GM23338 (cell line): ENCODE measurements at regions not wholly inside any gene's neighbourhood (a gene's known extent, or its start where the extent isn't known, plus 50 kb on each side); places are given as distances from the start of the nearest gene placed in this dataset.

Experiments
- ATAC-seq: fragments of 200-7000 bp; cut with Tn5 transposase; 3 replicates; pipeline ENCODE4 v1.9.1; 2020
- DNase-seq: peaks from one replicate; pipeline ENCODE4 v3.0.0-alpha.2; 2015; ENCODE audit warnings: low spot score
- H2AFZ ChIP-seq: fragments of 200-600 bp; sonication (generic); 2 replicates; pipeline ENCODE4 v1.8.0; 2016; ENCODE audit warnings: antibody characterized with exemption, mild to moderate bottlenecking, moderate library complexity
- H3F3A ChIP-seq: fragments of 200-600 bp; sonication (generic); replicated peaks from 2 replicates; pipeline ENCODE4 v1.8.0; 2017; ENCODE audit warnings: antibody characterized with exemption, mixed run types, low read depth
- H3K27ac ChIP-seq: fragments of 200-600 bp; sonication (generic); 2 replicates; pipeline ENCODE4 v1.6.1; 2016; ENCODE audit warnings: low read depth
- H3K27me3 ChIP-seq: fragments of 200-600 bp; sonication (generic); 2 replicates; pipeline ENCODE4 v1.8.0; 2016; ENCODE audit warnings: mild to moderate bottlenecking, mixed run types, moderate library complexity; ENCODE audit not compliant: insufficient read depth
- H3K36me3 ChIP-seq: fragments of 200-600 bp; sonication (generic); 2 replicates; pipeline ENCODE4 v1.8.0; 2016; ENCODE audit warnings: mild to moderate bottlenecking; ENCODE audit not compliant: insufficient read depth
- H3K4me1 ChIP-seq: fragments of 200-600 bp; sonication (generic); 2 replicates; pipeline ENCODE4 v1.8.0; 2016; ENCODE audit warnings: mild to moderate bottlenecking, moderate library complexity; ENCODE audit not compliant: insufficient read depth
- H3K4me2 ChIP-seq: fragments of 200-600 bp; sonication (generic); 2 replicates; pipeline ENCODE4 v1.7.1; 2017; ENCODE audit warnings: mixed run types
- H3K4me3 ChIP-seq: fragments of 200-600 bp; sonication (generic); 2 replicates; pipeline ENCODE4 v1.6.1; 2016; ENCODE audit warnings: mixed run types
- H3K79me2 ChIP-seq: fragments of 200-600 bp; sonication (generic); replicated peaks from 2 replicates; pipeline ENCODE4 v1.8.0; 2017; ENCODE audit warnings: mild to moderate bottlenecking; ENCODE audit not compliant: insufficient read depth
- H3K9me2 ChIP-seq: fragments of 200-600 bp; sonication (generic); 2 replicates; pipeline ENCODE4 v1.8.0; 2017; ENCODE audit not compliant: insufficient read depth
- H4K20me1 ChIP-seq: fragments of 200-600 bp; sonication (generic); replicated peaks from 2 replicates; pipeline ENCODE4 v1.8.0; 2017; ENCODE audit warnings: mild to moderate bottlenecking; ENCODE audit not compliant: insufficient read depth
- H3K27ac Mint-ChIP-seq: 2 replicates; pipeline ENCODE4 v1.8.0; 2020; ENCODE audit warnings: inconsistent platforms, mild to moderate bottlenecking, moderate library complexity, mixed read lengths
- H3K27me3 Mint-ChIP-seq: 3 replicates; pipeline ENCODE4 v1.8.0; 2022; ENCODE audit warnings: low read depth, mild to moderate bottlenecking, moderate library complexity, mixed read lengths, inconsistent platforms; ENCODE audit not compliant: insufficient read depth, poor library complexity
- H3K36me3 Mint-ChIP-seq: 3 replicates; pipeline ENCODE4 v1.8.0; 2021; ENCODE audit warnings: low read depth, mild to moderate bottlenecking, inconsistent platforms, moderate library complexity, mixed read lengths
- H3K4me1 Mint-ChIP-seq: 3 replicates; pipeline ENCODE4 v1.8.0; 2020; ENCODE audit warnings: mild to moderate bottlenecking, inconsistent platforms, mixed read lengths
- H3K4me3 Mint-ChIP-seq: 3 replicates; pipeline ENCODE4 v1.8.0; 2021; ENCODE audit warnings: moderate library complexity, mild to moderate bottlenecking, inconsistent platforms, mixed read lengths
- H3K9me3 Mint-ChIP-seq: 3 replicates; pipeline ENCODE4 v1.8.0; 2020; ENCODE audit warnings: moderate library complexity, mild to moderate bottlenecking, inconsistent platforms, mixed read lengths
- CREB1 ChIP-seq: fragments of 250-450 bp; sonication (Bioruptor Pico); IDR thresholded peaks from 2 replicates; pipeline ENCODE4 v1.5.0; 2020; ENCODE audit warnings: low read depth, mild to moderate bottlenecking, moderate library complexity
- EZH2 ChIP-seq: fragments of 200-600 bp; sonication (generic); IDR thresholded peaks from one replicate; pipeline ENCODE4 v1.8.0; 2017; ENCODE audit warnings: antibody characterized with exemption, mild to moderate bottlenecking, low read depth; ENCODE audit not compliant: unreplicated experiment
- EZH2phosphoT487 ChIP-seq: fragments of 200-600 bp; sonication (generic); IDR thresholded peaks from one replicate; pipeline ENCODE4 v1.8.1; 2018; ENCODE audit warnings: antibody characterized with exemption; ENCODE audit not compliant: unreplicated experiment
- JUNB ChIP-seq: IDR thresholded peaks from one replicate; pipeline ENCODE4 v1.6.1; 2016; ENCODE audit warnings: antibody characterized with exemption; ENCODE audit not compliant: unreplicated experiment
- NANOG ChIP-seq: IDR thresholded peaks from 2 replicates; pipeline ENCODE4 v1.6.1; 2016; ENCODE audit warnings: antibody characterized with exemption, borderline replicate concordance
- POLR2AphosphoS5 ChIP-seq: IDR thresholded peaks from 2 replicates; pipeline ENCODE4 v1.6.1; 2016; ENCODE audit warnings: antibody characterized with exemption, low read depth
- REST ChIP-seq: IDR thresholded peaks from one replicate; pipeline ENCODE4 v1.6.1; 2018; ENCODE audit warnings: antibody characterized with exemption; ENCODE audit not compliant: unreplicated experiment
- STAT1 ChIP-seq: IDR thresholded peaks from one replicate; pipeline ENCODE4 v1.6.1; 2016; ENCODE audit warnings: antibody characterized with exemption; ENCODE audit not compliant: unreplicated experiment
- ZNF114 ChIP-seq: fragments of 250-450 bp; sonication (Bioruptor Pico); IDR thresholded peaks from 2 replicates; pipeline ENCODE4 v1.5.0; 2020; ENCODE audit warnings: mild to moderate bottlenecking, moderate library complexity
- ZNF331 ChIP-seq: fragments of 250-450 bp; sonication (Bioruptor Pico); IDR thresholded peaks from 2 replicates; pipeline ENCODE4 v1.5.0; 2020; ENCODE audit warnings: low read depth, mild to moderate bottlenecking, moderate library complexity
- ZNF462 ChIP-seq: fragments of 250-450 bp; sonication (Bioruptor Pico); IDR thresholded peaks from 2 replicates; pipeline ENCODE4 v1.5.0; 2020; ENCODE audit warnings: mild to moderate bottlenecking, moderate library complexity
- TF ChIP-seq, protein P1 (sequence below), 2 experiments: fragments of 200-600 bp in 1 of 2; sonication (generic) in 1 of 2; conservative IDR thresholded peaks; 2 replicates each; pipeline versions ENCODE4 v1.5.1 to v1.6.1; 2016 to 2017; ENCODE audit warnings: antibody characterized with exemption in 2 of 2, low read depth in 2 of 2, mild to moderate bottlenecking in 2 of 2, moderate library complexity in 1 of 2
- TF ChIP-seq, protein P2 (sequence below): IDR thresholded peaks from 2 replicates; pipeline ENCODE4 v1.6.1; 2016; ENCODE audit warnings: antibody characterized with exemption

GRCh38 chr10:29713450-29713849 lies 78.7 kb upstream of the SVIL start:
- ATAC-seq (no peak), DNase-seq (no peak)
- Histone ChIP-seq H3K4me1 (peaks cover 12% of the 10 kb centered on the region; the same call in 1 of the 2 replicates), H3K27me3 (no peaks in the 10 kb centered on the region), H3K79me2 (0 out of 2 replicates have a peak, but pooled peaks cover 6% of the 10 kb centered on the region), H3K27ac (no peak overlapping the region), H3K4me2 (no peak overlapping the region), H3K36me3 (no peaks in the 10 kb centered on the region), H3K4me3 (no peak overlapping the region), H3K9me2 (peaks cover 5% of the 10 kb centered on the region; the same call in 1 of the 2 replicates), H3F3A (no peaks in the 10 kb centered on the region), H4K20me1 (no peaks in the 10 kb centered on the region), H2AFZ (no peak overlapping the region)
- TF ChIP-seq, protein P1, sequence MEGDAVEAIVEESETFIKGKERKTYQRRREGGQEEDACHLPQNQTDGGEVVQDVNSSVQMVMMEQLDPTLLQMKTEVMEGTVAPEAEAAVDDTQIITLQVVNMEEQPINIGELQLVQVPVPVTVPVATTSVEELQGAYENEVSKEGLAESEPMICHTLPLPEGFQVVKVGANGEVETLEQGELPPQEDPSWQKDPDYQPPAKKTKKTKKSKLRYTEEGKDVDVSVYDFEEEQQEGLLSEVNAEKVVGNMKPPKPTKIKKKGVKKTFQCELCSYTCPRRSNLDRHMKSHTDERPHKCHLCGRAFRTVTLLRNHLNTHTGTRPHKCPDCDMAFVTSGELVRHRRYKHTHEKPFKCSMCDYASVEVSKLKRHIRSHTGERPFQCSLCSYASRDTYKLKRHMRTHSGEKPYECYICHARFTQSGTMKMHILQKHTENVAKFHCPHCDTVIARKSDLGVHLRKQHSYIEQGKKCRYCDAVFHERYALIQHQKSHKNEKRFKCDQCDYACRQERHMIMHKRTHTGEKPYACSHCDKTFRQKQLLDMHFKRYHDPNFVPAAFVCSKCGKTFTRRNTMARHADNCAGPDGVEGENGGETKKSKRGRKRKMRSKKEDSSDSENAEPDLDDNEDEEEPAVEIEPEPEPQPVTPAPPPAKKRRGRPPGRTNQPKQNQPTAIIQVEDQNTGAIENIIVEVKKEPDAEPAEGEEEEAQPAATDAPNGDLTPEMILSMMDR (conservative IDR thresholded peaks at IDR 0.05; ENCODE audit: low read depth in 2 of 2) = no peak
- TF ChIP-seq EZH2 (no peak), EZH2phosphoT487 (no peak), CREB1 (CRISPR knock-in tag) (no peak), STAT1 (no peak), ZNF114 (CRISPR knock-in tag) (no peak), POLR2AphosphoS5 (no peak), ZNF462 (CRISPR knock-in tag) (no peak), ZNF331 (CRISPR knock-in tag) (no peak), NANOG (no peak), REST (no peak), JUNB (no peak)
- TF ChIP-seq, protein P2, sequence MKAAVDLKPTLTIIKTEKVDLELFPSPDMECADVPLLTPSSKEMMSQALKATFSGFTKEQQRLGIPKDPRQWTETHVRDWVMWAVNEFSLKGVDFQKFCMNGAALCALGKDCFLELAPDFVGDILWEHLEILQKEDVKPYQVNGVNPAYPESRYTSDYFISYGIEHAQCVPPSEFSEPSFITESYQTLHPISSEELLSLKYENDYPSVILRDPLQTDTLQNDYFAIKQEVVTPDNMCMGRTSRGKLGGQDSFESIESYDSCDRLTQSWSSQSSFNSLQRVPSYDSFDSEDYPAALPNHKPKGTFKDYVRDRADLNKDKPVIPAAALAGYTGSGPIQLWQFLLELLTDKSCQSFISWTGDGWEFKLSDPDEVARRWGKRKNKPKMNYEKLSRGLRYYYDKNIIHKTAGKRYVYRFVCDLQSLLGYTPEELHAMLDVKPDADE = no peak
- H3K36me3 Mint-ChIP-seq = peaks cover 3% of the 10 kb centered on the region; the same call in 2 of the 3 replicates
- no peak overlapping the region for H3K4me3 Mint-ChIP-seq
- H3K27me3 Mint-ChIP-seq = peaks cover 2% of the 10 kb centered on the region
- no peak overlapping the region for H3K27ac Mint-ChIP-seq
- H3K9me3 Mint-ChIP-seq = peaks cover 2% of the 10 kb centered on the region; the same call in 1 of the 3 replicates
- peaks cover 30% of the 10 kb centered on the region for H3K4me1 Mint-ChIP-seq
